SKM-1 treated with dmso at 0.1 percent for 144 hours (cell line): ENCODE measurements at regions not wholly inside any gene's neighbourhood (a gene's known extent, or its start where the extent isn't known, plus 50 kb on each side); places are given as distances from the start of the nearest gene placed in this dataset.

ENCODE experiments used
- DNase-seq: peaks from one replicate; lab custom pipeline; 2025; ENCODE audit not compliant: unreplicated experiment; lab: John Stamatoyannopoulos, UW

DNA sequence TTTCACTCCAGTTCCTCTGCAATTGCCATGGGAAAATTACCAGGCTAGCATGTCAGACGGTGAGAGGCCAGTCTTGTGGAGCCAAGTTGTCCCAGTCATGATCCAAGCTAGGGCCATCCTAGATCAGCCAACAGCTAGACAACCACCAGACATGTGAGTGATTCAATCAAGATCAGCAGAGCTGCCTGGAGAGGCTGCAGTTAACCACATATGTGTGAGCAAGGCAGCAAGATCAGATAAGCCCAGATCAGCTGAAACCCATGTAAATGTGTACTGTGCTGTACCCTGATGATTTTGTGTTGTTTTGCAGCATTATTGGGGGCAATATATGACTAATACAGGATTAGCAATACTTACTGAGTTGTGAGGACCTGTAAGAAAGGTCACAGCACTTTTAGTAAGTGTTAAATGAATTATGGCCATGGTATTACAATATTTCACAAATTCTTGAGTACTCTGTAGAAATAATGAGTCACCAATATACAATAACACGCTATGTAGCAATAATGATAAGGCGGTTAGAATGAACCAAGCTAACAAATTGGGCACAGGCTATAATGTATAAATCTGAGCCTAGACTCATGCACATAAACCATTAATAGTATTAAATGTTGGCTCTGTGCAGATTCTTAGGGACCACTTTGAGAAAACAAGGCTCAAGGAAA lies 91.4 kb downstream of the SUDS3 start:
- no peak for DNase-seq

DNA sequence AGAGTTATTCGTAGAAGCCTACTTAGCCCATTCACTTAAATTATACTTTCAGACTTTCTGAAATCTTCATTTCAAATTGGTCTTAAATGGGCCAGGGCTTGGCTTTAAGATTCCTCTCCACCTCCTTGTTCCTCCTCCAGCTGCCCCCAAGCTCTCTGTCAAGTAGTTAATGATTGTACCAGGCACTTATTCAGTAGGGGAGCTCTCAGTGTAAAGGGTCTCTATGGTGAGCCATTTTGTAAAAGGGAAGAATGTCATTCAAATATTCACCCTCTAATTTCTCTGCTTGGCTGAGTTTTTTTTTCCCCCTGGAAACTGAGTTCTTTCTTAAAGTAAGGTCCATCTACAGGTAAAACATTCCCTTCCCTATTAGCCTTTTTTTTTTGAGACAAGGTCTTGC lies 96.6 kb downstream of the SUDS3 start:
- no peak for DNase-seq

DNA sequence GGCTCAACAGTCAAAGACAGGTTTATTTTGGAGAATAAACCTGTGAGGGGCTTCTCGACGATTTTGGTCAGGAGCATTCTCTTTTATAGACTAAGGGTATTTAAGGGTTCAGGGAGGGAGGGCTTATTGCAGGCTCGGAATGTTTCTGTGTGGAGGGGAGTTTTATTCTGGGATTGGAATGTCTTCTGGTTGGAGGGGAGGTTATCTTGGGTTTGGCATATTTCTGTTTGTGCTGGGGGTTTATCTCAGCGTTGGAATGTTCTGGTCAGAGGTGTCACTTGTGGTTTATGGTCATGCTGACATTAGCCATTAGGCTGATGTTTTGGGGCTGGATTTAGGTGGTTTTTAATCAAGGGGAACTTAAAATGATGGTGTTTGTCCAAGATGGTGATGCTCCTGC lies 103.9 kb downstream of the SUDS3 start:
- DNase-seq = no peak

DNA sequence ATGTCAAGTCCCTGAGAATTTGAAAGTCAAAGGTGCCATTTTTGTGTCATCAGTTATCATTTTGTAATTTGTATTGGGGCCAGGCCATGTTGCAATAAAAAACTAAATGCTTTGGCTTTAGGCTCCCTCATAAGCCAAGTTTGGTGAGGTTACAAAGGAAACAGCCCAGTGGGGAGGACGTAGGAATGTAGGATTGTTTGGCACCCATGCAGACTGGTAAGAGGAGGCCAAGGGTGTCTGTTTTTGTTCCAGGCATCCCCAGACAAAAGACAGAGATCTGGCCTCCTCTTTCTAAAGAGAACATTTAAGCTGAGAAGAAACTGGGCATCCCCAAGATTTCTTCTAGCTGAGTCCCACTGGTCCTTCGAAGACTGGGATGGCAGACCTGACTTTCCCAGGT lies 111.7 kb downstream of the SUDS3 start:
- no peak for DNase-seq

DNA sequence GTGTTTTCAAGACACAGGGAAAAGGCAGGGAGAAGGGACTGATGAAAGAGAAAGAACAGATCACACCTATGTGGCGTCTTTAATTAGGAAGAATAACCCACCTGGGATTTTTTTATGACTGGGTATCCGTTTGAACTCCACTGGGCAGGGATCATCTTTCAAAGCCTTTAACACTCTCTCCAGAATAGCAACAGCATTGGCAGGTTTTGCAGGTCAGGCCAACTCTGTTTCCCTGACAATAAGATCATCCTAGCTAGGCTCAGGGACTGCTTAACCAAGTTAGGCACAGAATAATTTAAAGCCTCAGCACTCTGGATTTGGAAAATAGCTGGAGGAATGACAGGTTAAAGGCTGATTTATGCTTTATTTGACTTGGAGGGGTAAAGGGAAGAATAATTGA lies 117.6 kb downstream of the SUDS3 start:
- DNase-seq = no peak

DNA sequence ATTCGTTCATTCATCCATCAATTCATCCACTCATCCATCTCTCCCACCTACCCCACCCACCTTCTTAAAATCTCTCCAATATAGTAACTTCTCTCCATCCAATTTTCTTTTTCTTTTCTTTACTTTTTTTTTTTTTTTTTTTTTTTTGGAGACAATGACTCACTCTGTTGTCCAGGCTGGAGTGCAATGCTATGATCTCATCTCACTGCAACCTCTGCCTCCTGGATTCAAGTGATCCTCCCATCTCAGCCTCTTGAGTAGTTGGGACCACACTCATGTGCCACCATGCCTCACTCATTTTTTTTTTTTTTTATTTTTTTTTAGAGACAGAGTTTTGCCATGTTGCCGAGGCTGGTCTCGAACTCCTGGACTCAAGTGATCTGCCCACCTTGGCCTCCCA lies 118.4 kb downstream of the SUDS3 start:
- DNase-seq = no peak

DNA sequence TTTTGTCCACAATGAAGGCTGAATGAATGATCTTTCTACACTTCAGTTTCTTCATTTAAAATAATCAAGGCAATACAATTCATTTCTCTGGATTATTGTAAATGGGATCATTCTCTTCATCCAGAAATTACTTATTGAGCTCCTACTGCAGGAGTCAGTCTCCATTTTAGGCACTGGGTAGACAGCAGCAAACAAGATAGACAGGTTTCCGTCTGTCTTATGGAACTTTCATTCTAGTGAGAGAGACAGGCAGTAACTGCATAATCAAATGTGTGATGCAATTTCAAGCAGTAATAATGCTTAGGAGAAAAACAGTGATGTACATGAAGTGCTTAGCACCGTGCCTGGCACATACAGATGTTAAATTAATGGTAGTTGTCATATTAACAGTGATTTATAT lies 118.9 kb downstream of the SUDS3 start:
- no peak for DNase-seq

DNA sequence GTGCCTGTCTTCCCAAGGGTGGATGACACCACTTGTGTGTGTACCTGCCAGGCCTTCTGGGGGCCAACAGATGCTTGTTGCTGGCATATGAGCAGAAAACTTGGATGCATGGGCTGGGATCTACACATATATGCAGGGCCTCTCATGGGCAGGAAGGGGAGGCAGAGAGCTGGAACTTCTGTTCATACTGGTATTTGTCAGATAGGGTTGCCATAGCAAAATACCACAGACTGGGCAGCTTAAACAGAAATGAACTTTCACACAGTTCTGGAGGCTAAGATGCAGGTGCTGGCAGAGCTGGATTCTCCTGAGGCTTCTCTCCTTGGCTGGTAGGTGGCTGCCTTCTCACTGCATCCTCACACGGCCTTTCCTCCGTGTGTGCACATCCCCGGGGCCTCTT lies 121.8 kb downstream of the SUDS3 start:
- no peak for DNase-seq

DNA sequence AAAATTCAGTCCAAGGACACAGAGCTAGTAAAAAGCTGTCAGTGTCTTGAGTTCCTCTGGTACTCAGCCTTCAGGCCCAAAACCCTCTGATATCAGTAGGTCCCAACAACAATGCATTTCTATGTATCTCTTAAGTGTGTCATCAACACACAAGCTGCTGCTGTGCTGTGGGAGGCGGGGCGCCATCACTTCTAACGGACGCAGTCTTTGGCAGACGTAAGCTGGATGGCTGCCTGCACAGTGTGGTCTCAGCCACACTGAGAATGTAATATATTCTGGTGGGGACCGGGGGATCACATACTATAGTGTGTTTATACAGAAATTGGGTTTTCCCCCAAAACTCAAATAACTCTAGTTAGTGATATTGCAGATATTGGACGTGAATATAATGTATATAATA lies 123.9 kb downstream of the SUDS3 start:
- DNase-seq = no peak

DNA sequence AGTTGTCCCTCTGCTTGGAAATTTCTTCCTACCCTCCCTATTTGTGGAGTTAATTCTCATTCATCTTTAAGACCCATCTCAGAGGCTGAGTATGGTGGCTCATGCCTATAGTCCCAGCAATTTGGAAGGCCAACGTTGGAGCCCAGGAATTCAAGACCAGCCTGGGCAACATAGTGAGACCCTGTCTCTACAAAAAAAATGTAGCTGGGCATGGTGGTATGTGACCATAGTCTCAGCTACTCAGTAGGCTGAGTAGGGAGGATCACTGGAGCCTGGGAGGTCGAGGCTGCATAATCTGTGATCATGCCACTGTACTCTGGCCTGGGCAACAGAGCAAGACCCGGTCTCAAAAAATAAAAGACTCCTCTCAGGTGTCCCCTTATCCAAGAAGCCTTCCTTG lies 125.1 kb downstream of the SUDS3 start:
- no peak for DNase-seq

DNA sequence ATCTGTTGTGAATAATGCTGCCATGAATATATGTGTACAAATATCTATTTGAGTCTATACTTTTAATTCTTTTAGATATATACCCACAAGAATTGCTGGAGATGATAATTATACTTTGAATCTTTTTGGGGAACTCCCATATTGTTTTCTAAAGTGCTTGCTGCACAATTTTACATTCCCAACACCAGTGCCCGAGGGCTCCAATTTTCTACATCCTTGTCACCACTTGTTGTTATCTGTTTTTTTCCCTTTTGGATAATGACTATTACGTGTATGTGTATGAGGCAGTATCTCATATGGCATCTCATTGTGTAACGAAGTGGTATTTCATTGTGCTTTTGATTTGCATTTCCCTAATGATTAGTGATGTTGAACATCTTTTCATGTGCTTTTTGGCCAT lies 127.1 kb downstream of the SUDS3 start:
- no peak for DNase-seq

DNA sequence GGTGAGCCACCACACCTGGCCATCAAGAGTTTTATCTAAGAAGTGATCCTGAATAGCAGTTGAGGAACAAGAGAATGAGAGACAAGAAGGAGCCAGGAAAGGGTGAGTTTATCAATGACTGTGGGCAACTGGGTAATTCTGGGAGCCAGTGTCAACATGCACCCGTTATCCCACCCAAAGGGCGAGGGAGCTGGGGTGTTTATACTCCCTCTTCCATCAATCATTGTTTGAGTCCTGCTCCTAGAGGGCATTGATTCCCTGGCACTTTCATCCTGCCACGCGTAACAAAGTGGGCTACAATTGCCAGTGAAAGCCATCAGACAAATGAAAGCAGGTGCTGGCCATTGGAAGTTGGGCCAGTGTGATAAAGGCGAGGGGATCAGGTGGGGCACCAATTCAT lies 136.3 kb downstream of the SUDS3 start:
- DNase-seq = no peak

DNA sequence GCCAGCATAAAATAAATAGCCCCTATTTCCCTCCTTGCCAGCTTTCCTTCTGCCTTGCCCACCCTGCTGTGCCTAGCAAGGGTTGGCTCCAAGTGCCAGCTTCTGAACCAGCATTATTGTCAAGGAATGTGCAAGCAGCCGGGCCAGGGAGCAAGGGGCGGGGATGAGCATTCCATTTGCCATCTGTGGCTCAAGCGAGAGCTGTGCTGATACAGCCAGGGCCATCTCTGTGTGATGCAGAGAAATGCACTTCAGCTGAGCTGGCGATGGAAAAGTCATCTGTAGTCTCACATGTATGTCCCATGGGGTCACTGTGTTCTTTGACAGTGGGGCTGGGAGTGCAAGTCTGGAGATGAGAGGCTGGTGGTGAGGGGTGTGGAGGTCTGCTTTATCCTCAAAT lies 137.3 kb downstream of the SUDS3 start:
- DNase-seq = no peak

DNA sequence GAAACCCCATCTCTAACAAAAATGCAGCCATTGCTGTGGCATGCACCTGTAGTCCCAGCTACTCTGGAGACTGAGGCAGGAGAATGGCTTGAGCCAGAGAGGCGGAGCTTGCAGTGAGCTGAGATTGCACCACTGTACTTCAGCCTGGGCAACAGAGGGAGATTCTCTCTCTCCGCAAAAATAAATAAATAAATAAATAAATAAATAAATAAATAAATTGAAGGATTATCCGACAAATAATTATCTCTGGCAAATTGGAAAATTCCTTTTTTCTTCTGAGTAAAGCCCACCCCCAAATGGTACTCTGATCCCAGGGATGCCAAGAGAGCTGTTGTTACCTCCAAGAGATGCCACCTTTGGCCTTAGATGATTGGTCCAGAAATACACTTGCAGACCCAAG lies 137.9 kb downstream of the SUDS3 start:
- no peak for DNase-seq

DNA sequence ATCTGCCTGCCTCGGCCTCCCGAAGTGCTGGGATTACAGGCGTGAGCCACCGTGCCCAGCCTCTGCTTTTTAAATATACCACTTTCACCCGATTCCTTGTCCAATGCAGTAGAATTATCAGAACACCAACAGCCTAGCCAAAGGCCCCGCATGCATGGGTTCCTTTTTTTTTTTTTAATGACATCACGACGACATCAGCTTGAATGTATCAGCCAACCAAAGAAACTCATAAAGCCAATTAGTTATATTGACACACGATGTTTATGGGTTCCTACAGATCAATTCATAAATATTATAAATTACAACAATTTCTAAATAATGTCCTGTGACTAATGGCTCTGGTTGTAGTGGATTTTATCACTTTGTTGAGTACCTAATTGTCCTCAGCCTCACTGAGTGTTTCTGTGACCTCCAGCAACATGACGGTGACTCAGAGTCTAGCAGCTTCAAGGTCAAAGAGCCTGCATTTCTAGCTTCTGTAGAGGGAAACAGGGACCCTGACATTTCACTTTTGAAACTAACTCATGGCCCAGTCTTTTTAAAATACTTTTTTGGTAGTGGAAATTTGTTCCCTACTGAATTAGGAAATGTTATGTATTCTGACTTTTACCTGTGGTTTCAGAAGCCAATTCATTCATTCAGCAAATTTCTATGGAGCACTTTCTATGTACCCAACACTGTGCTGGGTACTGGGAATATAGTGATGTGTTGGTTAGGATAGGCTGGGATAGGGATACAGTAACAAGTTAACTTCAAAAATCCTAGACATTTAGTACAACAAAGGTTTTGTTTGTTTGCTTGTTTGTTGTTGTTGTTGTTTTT lies 144.1 kb downstream of the SUDS3 start:
- no peak for DNase-seq

DNA sequence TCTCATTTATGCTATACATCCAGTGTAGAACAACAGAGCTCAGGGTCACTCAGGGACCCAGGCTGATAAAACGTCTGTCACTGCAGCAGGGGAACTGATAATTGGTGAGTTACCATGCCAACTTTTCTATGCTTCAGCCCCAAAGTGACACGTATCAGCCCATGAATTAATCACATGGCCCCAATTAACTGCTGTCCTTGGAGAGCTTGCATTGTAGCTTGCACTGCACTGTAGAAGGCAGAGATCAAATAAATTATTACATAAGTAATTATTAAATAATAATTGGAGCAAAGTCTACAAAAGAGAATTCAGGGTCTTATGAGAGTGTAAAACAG lies 144.6 kb downstream of the SUDS3 start:
- no peak for DNase-seq

DNA sequence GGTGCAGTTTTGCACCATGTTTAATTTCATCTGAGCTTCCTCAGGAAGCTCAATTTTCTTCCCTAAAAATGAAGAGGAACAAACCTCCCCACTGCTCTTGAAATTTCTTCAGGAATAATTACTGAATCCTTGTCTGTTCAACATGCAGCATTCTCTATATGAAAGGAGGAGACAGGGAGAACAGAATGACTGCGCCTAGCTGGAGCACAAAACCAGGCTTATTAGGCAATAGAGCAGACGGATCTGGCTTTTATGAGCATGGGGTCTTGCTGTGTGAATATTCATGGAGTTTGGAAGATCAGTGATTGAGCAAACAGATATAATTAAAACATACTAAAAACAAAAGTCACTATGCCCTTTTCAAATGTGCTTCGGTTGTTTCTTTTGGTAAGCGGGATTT lies 148.1 kb downstream of the SUDS3 start:
- no peak for DNase-seq

DNA sequence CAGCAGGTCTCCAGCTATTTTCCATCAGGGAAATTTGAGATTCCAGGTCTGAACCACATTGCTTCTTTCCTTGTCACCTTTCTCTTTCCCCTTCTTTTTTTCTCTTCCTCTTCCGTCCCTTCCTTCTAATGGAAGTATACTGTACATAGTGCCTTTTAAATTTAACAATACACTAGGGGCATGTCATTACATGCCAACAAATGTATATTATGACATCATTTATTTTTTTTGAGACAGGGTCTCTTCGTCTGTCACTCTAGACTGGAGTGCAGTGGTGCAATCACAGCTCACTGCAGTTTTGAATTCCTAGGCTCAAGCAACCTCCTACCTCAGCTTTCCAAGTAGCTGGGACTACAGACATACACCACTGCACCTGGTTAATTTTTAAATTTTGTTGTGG lies 148.9 kb downstream of the SUDS3 start:
- DNase-seq = no peak

DNA sequence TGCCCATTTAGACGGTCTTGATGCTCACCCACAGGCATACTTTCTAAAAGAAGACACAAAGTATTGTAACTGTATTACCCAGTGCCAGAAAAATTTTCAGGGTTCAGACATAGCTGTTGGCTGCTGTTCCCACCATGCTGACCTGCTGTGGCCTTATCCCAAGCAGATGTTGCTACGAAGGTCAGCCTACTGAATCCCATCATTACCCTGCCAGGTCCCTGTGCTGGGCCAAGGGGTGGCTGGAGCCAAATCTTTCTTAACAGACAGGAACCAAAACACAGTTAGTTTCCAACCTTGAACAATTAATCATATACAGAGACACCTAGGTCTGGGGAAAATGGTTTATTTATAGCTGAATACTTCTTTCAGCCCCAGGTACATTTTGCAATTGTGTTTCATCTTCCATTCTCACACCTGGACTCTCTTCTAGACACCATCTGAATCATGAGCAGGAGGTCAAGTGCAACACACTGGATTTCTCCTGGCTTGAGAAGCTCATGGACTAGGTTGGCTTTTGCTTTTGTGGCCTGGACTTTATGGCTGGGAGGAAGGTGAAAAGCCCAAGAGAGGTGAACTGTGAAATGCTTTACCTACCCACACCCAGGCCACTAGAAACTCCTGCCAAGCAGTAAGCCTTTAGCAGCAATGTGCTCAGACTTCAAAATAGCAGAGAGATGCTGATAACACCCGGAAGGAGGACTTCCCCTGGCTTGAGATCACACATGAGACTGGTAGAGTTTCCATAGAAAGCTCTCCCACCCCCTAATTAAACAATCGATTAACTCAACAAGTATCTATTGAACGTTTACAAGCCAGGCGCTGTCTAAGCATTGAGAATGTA lies 150.1 kb downstream of the SUDS3 start:
- DNase-seq = no peak

DNA sequence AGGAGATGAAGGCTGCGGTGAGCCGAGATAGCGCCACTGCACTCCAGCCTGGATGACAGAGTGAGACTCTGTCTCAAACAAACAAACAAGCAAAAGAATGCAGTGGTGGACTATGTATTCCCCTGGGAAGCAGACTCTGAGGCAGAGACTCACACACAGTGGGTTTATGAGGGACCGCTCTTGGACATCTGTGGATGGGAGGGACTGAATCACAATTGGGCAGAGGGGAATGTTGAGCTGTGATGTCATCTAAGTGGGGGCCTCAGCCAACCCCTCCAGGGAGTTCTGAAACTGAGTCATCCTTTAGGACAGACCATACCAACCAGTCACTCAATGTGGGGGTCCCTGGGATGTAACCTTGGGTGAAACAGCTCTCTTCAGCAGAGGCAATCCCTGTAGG lies 151.0 kb downstream of the SUDS3 start:
- no peak for DNase-seq

DNA sequence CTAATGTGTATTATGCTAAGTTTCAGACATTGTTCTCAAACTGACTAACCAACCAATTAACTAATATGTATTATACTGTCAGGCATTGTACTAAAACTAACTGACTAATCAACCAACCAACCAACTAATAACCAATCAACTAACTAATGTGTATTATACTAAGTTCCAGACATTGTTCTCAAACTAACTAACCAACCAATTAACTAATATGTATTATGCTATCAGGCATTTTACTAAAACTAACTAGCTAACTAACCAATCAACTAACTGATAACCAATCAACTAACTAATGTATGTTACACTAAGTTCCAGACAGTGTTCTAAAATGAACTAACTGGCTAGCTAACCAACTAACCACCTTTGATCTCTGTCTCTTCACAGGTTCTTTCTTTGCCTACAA lies 152.3 kb downstream of the SUDS3 start:
- DNase-seq = no peak

DNA sequence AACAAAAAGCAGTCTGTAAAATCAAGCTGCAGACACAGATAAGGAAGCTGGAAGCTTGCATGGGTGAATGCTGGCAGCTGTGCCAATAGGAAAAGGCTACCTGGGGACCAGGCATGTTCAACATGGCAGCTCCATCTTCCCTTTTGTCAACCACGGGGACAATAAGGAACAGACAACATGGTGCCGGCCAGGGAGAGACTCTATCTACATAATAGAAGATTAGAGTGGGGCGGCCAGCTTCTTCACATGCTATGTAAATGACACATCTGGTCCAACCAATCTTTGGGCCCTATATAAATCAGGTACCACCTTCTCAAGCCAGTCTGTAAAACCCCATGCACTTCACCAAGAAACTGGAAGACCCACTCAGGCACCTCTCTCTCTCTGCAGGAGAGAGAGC lies 157.6 kb downstream of the SUDS3 start:
- no peak for DNase-seq
